ENCODE measurements at regions not wholly inside any gene's neighbourhood (a gene's known extent, or its start where the extent isn't known, plus 50 kb on each side); places are given as distances from the start of the nearest gene placed in this dataset.
A peak's percentile ranks its signal among the peaks of the same experiment; 100 is the strongest.

- H3K9ac ChIP-seq (replicated peaks; ENCODE audit: extremely low read depth, insufficient read depth, low read length), result no peak overlapping the region
- dilution Hi-C loops (cut with MboI; ENCODE audit: extremely low pct_ligation_motif_present, low sequenced_read_pairs) (no loop called here), intact Hi-C loops (cut with micrococcal nuclease) (no loop called here)
- H3K4me3 ChIP-seq (replicated peaks in 1 of 3; ENCODE audit: insufficient read depth in 1 of 3, low read depth in 1 of 3, low read length in 3 of 3), result no peak overlapping the region
- TF ChIP-seq GATA2 (IDR thresholded peaks at IDR 0.05; ENCODE audit: insufficient read depth, insufficient read length, low read depth, low read length), result peak; percentile 31
- no peak for TF ChIP-seq CTCF (IDR thresholded peaks at IDR 0.05; ENCODE audit: extremely low read depth in 1 of 2, insufficient read depth in 1 of 2, low read depth in 1 of 2, low read length in 2 of 2)
- no peak overlapping the region for H2AFZ ChIP-seq (ENCODE audit: low read depth, low read length)
- POLR2A ChIA-PET, result no interaction called here
- no peaks in the 10 kb centered on the region for H4K20me1 ChIP-seq (replicated peaks; ENCODE audit: control insufficient read depth, extremely low read depth, insufficient read depth, low read length)
- no peak for FAIRE-seq
- no peak overlapping the region for H3K4me2 ChIP-seq (ENCODE audit: insufficient read depth, low read length)
- no peak overlapping the region for H3K27ac ChIP-seq (ENCODE audit: insufficient read depth, low read depth, low read length)
- H3K9me3 ChIP-seq (replicated peaks; ENCODE audit: control insufficient read depth, insufficient read depth, low read length), result no peaks in the 10 kb centered on the region
- no peak for DNase-seq (ENCODE audit: low read depth, low spot score)
- no peaks in the 10 kb centered on the region for H3K4me1 ChIP-seq (ENCODE audit: control insufficient read depth, extremely low read depth, insufficient read depth, low read length)
- H3K27me3 ChIP-seq (ENCODE audit: control insufficient read depth in 2 of 2, insufficient read depth in 2 of 2, low read length in 2 of 2), result no peaks in the 10 kb centered on the region
- no TSS peak for BruUV-seq (replicated peaks)
- H3K36me3 ChIP-seq (ENCODE audit: control insufficient read depth in 2 of 2, extremely low read depth in 1 of 2, insufficient read depth in 2 of 2, low read length in 2 of 2), result no peaks in the 10 kb centered on the region
- H3K9me1 ChIP-seq (replicated peaks; ENCODE audit: control insufficient read depth, extremely low read depth, insufficient read depth, low read length), result no peaks in the 10 kb centered on the region
- CTCF ChIA-PET, result no interaction called here
- H3K79me2 ChIP-seq (ENCODE audit: control insufficient read depth, insufficient read depth, low read length), result no peaks in the 10 kb centered on the region
These were observed 1181.0 kb upstream of the TENM4 start for GRCh38 chr11:80621871-80622270.

DNA sequence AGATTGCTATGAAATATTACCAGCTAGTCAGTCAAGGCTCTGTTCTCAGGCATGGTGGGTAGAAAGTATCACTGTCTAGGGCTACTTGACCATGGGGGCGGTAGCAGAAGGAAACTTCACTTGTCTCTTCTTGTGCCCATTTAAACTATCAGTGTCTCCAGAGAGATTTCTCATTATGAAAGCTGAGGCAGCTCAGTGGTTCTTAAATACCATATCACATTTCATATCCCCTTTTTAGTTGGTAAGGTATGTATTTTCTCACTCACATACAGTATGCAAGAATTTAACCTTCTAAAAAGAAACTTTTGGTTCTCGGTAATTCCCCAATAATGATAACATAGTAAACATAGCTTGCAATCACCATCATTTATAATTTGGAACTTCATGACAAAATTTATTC lies 1180.0 kb upstream of the TENM4 start:
- no peaks in the 10 kb centered on the region for H3K9me3 ChIP-seq (replicated peaks; ENCODE audit: control insufficient read depth, insufficient read depth, low read length)
- no peak overlapping the region for H2AFZ ChIP-seq (ENCODE audit: low read depth, low read length)
- TF ChIP-seq POLR2A (IDR thresholded peaks at IDR 0.05; ENCODE audit: low read depth, low read length), result no peak
- no peak for TF ChIP-seq JUN (IDR thresholded peaks at IDR 0.05; ENCODE audit: borderline replicate concordance, insufficient read depth, insufficient read length, low read depth)
- TF ChIP-seq CTCF (IDR thresholded peaks at IDR 0.05; ENCODE audit: extremely low read depth in 1 of 2, insufficient read depth in 1 of 2, low read depth in 1 of 2, low read length in 2 of 2), result no peak
- no peak for TF ChIP-seq GATA2 (IDR thresholded peaks at IDR 0.05; ENCODE audit: insufficient read depth, insufficient read length, low read depth, low read length)
- no peak for TF ChIP-seq FOS (IDR thresholded peaks at IDR 0.05; ENCODE audit: borderline replicate concordance, insufficient read depth, low read length)
- TF ChIP-seq MYC (IDR thresholded peaks at IDR 0.05; ENCODE audit: low read depth, low read length), result no peak
- TF ChIP-seq, protein P1, sequence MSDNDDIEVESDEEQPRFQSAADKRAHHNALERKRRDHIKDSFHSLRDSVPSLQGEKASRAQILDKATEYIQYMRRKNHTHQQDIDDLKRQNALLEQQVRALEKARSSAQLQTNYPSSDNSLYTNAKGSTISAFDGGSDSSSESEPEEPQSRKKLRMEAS (IDR thresholded peaks at IDR 0.05; ENCODE audit: insufficient read depth, insufficient read length), result no peak
- no peak for TF ChIP-seq EZH2 (IDR thresholded peaks at IDR 0.05; ENCODE audit: borderline replicate concordance, low read depth, low read length, severe bottlenecking)
- TF ChIP-seq POLR2AphosphoS5 (IDR thresholded peaks at IDR 0.05; ENCODE audit: insufficient read depth, low read depth, low read length), result no peak
- H3K9me1 ChIP-seq (replicated peaks; ENCODE audit: control insufficient read depth, extremely low read depth, insufficient read depth, low read length), result no peaks in the 10 kb centered on the region
- CTCF ChIA-PET, result no interaction called here
- no peaks in the 10 kb centered on the region for H3K27me3 ChIP-seq (ENCODE audit: control insufficient read depth in 2 of 2, insufficient read depth in 2 of 2, low read length in 2 of 2)
- no peaks in the 10 kb centered on the region for H3K4me1 ChIP-seq (ENCODE audit: control insufficient read depth, extremely low read depth, insufficient read depth, low read length)
- H3K79me2 ChIP-seq (ENCODE audit: control insufficient read depth, insufficient read depth, low read length), result no peaks in the 10 kb centered on the region
- no peaks in the 10 kb centered on the region for H4K20me1 ChIP-seq (replicated peaks; ENCODE audit: control insufficient read depth, extremely low read depth, insufficient read depth, low read length)
- no peak overlapping the region for H3K27ac ChIP-seq (ENCODE audit: insufficient read depth, low read depth, low read length)
- DNase-seq (ENCODE audit: low read depth, low spot score) (no peak), FAIRE-seq (no peak)
- dilution Hi-C loops (cut with MboI; ENCODE audit: extremely low pct_ligation_motif_present, low sequenced_read_pairs) (no loop called here), intact Hi-C loops (cut with micrococcal nuclease) (no loop called here)
- H3K36me3 ChIP-seq (ENCODE audit: control insufficient read depth in 2 of 2, extremely low read depth in 1 of 2, insufficient read depth in 2 of 2, low read length in 2 of 2), result no peaks in the 10 kb centered on the region
- no peak overlapping the region for H3K4me2 ChIP-seq (ENCODE audit: insufficient read depth, low read length)
- H3K9ac ChIP-seq (replicated peaks; ENCODE audit: extremely low read depth, insufficient read depth, low read length), result no peak overlapping the region
- BruUV-seq (replicated peaks), result no TSS peak
- H3K4me3 ChIP-seq (replicated peaks in 1 of 3; ENCODE audit: insufficient read depth in 1 of 3, low read depth in 1 of 3, low read length in 3 of 3), result no peak overlapping the region
- POLR2A ChIA-PET, result no interaction called here
